Adipocyte (in vitro differentiated cells): ENCODE measurements at regions not wholly inside any gene's neighbourhood (a gene's known extent, or its start where the extent isn't known, plus 50 kb on each side); places are given as distances from the start of the nearest gene placed in this dataset.

Experiments used
- DNase-seq: peaks from one replicate; pipeline ENCODE4 v3.0.0-alpha.2; 2015; ENCODE audit warnings: low read depth
- H3K27me3 ChIP-seq: replicated peaks from 2 replicates; pipeline ENCODE4 v1.7.0; 2013; ENCODE audit warnings: mild to moderate bottlenecking, low read length, moderate library complexity; ENCODE audit not compliant: control insufficient read depth, insufficient read depth
- H3K36me3 ChIP-seq: 2 replicates; pipeline ENCODE4 v1.7.0; 2013; ENCODE audit warnings: low read length, mild to moderate bottlenecking, moderate library complexity; ENCODE audit not compliant: control insufficient read depth, insufficient read depth, severe bottlenecking
- H3K4me1 ChIP-seq: 2 replicates; pipeline ENCODE4 v1.7.0; 2013; ENCODE audit warnings: mild to moderate bottlenecking, low read length, moderate library complexity; ENCODE audit not compliant: control insufficient read depth, insufficient read depth
- H3K4me3 ChIP-seq: 2 replicates; pipeline ENCODE4 v1.7.0; 2013; ENCODE audit warnings: mild to moderate bottlenecking, low read length, moderate library complexity
- H3K9ac ChIP-seq: 2 replicates; pipeline ENCODE4 v1.7.0; 2013; ENCODE audit warnings: mild to moderate bottlenecking, low read length, moderate library complexity
- H3K9me3 ChIP-seq: 2 replicates; pipeline ENCODE4 v1.7.0; 2013; ENCODE audit warnings: mild to moderate bottlenecking, low read length, moderate library complexity; ENCODE audit not compliant: control insufficient read depth

- H3K9ac ChIP-seq: no peak overlapping the region
- no peaks in the 10 kb centered on the region for H3K27me3 ChIP-seq
- H3K4me1 ChIP-seq: no peaks in the 10 kb centered on the region
- no peak overlapping the region for H3K4me3 ChIP-seq
- H3K9me3 ChIP-seq: peaks cover 30% of the 10 kb centered on the region
- no peaks in the 10 kb centered on the region for H3K36me3 ChIP-seq
- DNase-seq: no peak
These were observed 150.6 kb upstream of the GALNT5 start for GRCh38 chr2:157106950-157107349.

GRCh38 chr2:157107460-157107859 lies 150.0 kb upstream of the GALNT5 start:
- Histone ChIP-seq H3K9ac (no peak overlapping the region), H3K27me3 (no peaks in the 10 kb centered on the region), H3K9me3 (peaks cover 34% of the 10 kb centered on the region), H3K4me3 (no peak overlapping the region), H3K4me1 (no peaks in the 10 kb centered on the region), H3K36me3 (no peaks in the 10 kb centered on the region)
- DNase-seq: no peak

DNA sequence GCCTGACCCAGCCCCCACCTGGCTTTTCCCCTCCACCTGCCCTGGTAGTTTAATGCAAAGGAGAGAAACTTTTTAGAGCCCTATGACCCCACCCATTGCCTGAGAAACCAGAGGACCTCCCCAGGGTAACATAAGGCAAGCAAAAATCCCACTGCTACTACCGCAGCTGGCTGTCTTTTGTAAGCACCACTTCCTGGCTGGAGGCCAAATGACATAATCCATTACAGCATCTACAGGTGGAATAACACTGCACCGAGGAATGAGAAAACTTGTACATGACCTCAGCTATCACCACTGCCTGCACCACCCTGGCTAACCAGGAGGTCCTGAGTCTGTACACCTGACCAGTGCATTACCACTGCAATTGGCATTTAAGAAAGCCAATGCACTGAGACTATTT lies 149.6 kb upstream of the GALNT5 start:
- H3K4me1 ChIP-seq: no peaks in the 10 kb centered on the region
- H3K9ac ChIP-seq: no peak overlapping the region
- no peaks in the 10 kb centered on the region for H3K27me3 ChIP-seq
- peaks cover 36% of the 10 kb centered on the region for H3K9me3 ChIP-seq
- H3K36me3 ChIP-seq: no peaks in the 10 kb centered on the region
- no peak overlapping the region for H3K4me3 ChIP-seq
- no peak for DNase-seq

GRCh38 chr2:157122776-157123175 lies 134.7 kb upstream of the GALNT5 start:
- H3K4me1 ChIP-seq: no peaks in the 10 kb centered on the region
- no peaks in the 10 kb centered on the region for H3K36me3 ChIP-seq
- no peak overlapping the region for H3K9ac ChIP-seq
- no peaks in the 10 kb centered on the region for H3K27me3 ChIP-seq
- no peak for DNase-seq
- H3K4me3 ChIP-seq: no peak overlapping the region
- H3K9me3 ChIP-seq: no peaks in the 10 kb centered on the region

- no peaks in the 10 kb centered on the region for H3K27me3 ChIP-seq
- DNase-seq: no peak
- H3K36me3 ChIP-seq: no peaks in the 10 kb centered on the region
- H3K4me1 ChIP-seq: no peaks in the 10 kb centered on the region
- no peak overlapping the region for H3K9ac ChIP-seq
- H3K4me3 ChIP-seq: no peak overlapping the region
- H3K9me3 ChIP-seq: no peaks in the 10 kb centered on the region
These were observed 132.8 kb upstream of the GALNT5 start for GRCh38 chr2:157124731-157125130.

DNA sequence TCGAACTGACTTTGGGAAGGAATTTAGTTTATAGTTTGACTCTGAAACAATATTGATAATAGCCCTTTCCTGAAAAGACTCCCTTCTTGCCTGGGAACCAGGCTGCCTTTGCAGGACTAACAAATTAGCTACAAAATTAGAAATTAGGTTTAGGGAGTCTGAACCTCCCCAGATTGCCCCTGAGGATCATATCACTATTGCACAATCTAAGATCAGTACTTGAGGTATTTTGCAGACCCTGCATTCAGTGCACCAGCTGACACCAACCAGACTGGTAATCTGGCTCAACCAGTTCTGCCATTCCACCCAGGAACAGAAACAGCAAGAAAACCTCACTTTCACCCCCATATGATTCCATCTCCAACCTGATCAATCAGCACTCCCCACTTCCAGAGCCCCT lies 131.8 kb upstream of the GALNT5 start:
- H3K4me1 ChIP-seq: no peaks in the 10 kb centered on the region
- no peaks in the 10 kb centered on the region for H3K27me3 ChIP-seq
- H3K9me3 ChIP-seq: no peaks in the 10 kb centered on the region
- no peak for DNase-seq
- no peak overlapping the region for H3K4me3 ChIP-seq
- H3K9ac ChIP-seq: no peak overlapping the region
- H3K36me3 ChIP-seq: no peaks in the 10 kb centered on the region

DNA sequence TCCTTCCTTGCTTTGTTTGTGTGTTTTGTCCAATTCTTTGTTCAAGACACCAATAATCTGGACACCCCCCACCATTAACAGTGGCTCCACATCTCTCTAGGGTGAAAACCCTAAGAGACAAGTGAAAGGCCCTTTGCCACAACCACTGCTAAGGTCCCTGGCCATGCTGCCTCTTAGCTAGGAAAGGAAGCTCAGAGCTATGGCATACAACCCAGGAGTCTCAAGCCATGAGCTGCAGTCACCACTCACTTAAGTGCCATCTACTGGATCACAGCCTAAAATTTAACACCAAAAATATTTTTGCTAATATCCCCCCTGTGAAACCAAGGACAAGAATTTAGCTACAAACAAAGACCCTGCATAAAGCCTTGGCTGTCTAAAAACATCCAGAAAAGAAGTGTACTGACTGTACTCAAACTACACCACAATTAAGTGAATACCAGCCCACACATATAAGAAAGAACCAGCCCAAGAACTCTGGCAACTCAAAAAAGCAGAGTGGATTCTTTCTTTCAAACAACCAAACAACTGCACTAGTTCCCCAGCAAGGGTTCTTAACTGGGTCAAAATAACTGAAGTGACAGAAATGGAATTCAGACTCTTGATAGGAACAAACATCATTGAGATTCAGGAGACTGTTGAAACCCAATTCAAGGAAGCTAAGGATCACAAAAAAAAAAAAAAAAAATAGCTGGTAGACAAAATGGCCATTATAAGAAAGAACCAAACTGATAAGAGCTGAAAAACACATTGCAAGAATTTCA lies 130.1 kb upstream of the GALNT5 start:
- DNase-seq: no peak
- Histone ChIP-seq H3K4me1 (no peaks in the 10 kb centered on the region), H3K27me3 (no peaks in the 10 kb centered on the region), H3K9me3 (no peaks in the 10 kb centered on the region), H3K4me3 (no peak overlapping the region), H3K36me3 (no peaks in the 10 kb centered on the region), H3K9ac (no peak overlapping the region)

DNA sequence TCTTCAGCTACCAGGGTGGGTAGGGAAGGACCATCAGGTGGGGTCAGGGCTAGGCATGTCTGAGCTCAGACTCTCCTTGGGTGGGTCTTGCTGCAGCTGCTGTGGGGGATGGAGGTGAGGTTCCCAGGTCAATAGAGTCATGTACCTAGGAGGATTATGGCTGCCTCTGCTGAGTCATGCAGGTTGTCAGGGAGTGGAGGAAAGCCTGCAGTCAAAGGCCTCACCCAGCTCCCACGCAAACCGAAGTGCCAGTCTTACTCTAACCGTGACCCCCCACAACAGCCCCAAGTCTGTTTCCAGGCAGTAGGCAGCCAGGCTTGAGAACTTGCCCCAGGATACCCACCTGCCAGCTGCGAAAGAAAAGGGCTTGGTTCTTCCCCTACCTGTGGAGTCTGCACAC lies 113.6 kb upstream of the GALNT5 start:
- Histone ChIP-seq H3K27me3 (no peaks in the 10 kb centered on the region), H3K36me3 (no peaks in the 10 kb centered on the region), H3K9me3 (no peaks in the 10 kb centered on the region), H3K9ac (no peak overlapping the region), H3K4me3 (no peak overlapping the region), H3K4me1 (peaks cover 19% of the 10 kb centered on the region)
- DNase-seq: no peak

DNA sequence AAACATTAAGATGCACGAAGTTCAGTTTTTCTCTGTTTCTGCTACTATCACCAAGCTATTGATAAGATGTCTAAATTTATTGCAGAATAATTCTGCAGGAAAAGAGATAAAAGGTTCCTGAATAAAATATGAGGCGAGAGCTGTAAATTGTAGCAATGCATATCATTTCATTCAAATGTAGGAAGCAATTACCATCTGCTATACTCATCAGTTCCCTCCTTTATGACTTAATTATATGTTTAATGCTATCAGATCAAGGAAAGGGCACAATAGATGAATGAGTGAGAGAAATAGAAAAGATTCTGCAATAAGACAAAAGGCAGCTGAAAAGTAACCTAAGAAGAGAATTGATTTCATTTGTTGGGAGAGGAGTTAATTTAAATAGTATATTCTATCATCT lies 108.2 kb upstream of the GALNT5 start:
- H3K9ac ChIP-seq: no peak overlapping the region
- H3K9me3 ChIP-seq: no peaks in the 10 kb centered on the region
- H3K36me3 ChIP-seq: no peaks in the 10 kb centered on the region
- peaks cover 45% of the 10 kb centered on the region for H3K4me1 ChIP-seq
- DNase-seq: no peak
- no peaks in the 10 kb centered on the region for H3K27me3 ChIP-seq
- H3K4me3 ChIP-seq: no peak overlapping the region

DNA sequence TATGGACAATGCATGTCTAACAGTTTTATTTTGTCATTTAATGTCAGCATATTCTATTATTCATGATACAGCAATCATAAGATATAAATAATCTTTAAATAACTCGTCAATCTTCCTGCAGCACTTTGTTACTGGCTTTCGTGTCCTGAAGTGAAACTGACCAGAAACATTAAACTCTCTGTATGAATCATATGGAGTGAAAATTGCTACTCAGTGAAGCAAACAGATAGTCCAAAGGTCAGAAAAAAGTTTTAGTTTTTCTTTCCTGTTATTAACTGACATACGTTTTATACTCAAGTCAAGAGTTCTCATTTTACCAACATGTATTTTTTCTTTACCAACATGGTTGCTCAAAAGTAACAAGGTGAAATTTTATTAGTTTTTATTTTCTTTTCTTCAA lies 106.8 kb upstream of the GALNT5 start:
- DNase-seq: peak; percentile 76
- Histone ChIP-seq H3K4me1 (peaks cover 50% of the 10 kb centered on the region), H3K9ac (peak overlapping the region; percentile 29), H3K9me3 (no peaks in the 10 kb centered on the region), H3K4me3 (peak overlapping the region; percentile 14), H3K27me3 (no peaks in the 10 kb centered on the region), H3K36me3 (no peaks in the 10 kb centered on the region)

GRCh38 chr2:157152362-157152761 lies 105.1 kb upstream of the GALNT5 start:
- Histone ChIP-seq H3K27me3 (no peaks in the 10 kb centered on the region), H3K4me3 (no peak overlapping the region), H3K9me3 (no peaks in the 10 kb centered on the region)

GRCh38 chr2:157155992-157156391 lies 101.5 kb upstream of the GALNT5 start:
- H3K36me3 ChIP-seq: no peaks in the 10 kb centered on the region
- H3K4me3 ChIP-seq: no peak overlapping the region
- no peak overlapping the region for H3K9ac ChIP-seq
- peak; percentile 23 for DNase-seq
- H3K27me3 ChIP-seq: no peaks in the 10 kb centered on the region
- no peaks in the 10 kb centered on the region for H3K9me3 ChIP-seq
- peaks cover 23% of the 10 kb centered on the region for H3K4me1 ChIP-seq

More at GRCh38 chr2:157152362-157152761, 105.1 kb upstream of the GALNT5 start:
- H3K36me3 ChIP-seq: no peaks in the 10 kb centered on the region
- DNase-seq: no peak
- no peak overlapping the region for H3K9ac ChIP-seq
- peaks cover 51% of the 10 kb centered on the region for H3K4me1 ChIP-seq
